Amniotic stem cell (primary cell): ENCODE measurements at regions not wholly inside any gene's neighbourhood (a gene's known extent, or its start where the extent isn't known, plus 50 kb on each side); places are given as distances from the start of the nearest gene placed in this dataset.
"Not testable (repeated sequence)": the region's sequence is repeated elsewhere in the genome, so short reads cannot be mapped to it uniquely, and the experiment has no call there.

ENCODE experiments used
- DNase-seq: peaks from one replicate; lab custom pipeline; 2025; lab: John Stamatoyannopoulos, UW

GRCh38 chr1:239931341-239931740 lies 160.3 kb upstream of the FMN2 start:
- no peak for DNase-seq

DNA sequence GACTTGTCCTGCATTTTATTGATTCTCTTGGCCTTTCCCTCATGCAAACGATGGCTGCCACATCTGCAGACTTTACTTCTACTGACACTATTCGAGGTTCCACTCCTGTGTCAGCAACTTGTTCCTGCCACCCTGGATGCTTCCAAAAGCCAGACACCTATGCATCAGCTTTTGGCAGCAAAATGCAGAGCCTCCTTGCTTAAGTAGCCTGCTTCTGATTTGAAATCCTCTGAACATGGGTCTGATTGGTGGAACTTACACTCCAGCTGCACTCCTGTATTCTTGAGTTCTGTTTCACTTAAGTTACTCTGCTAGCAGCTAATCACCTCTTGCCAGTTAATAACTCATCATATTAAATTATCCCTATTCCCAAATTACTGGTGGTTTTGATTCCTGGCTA lies 152.1 kb upstream of the FMN2 start:
- no peak for DNase-seq

- no peak for DNase-seq
These were observed 147.9 kb upstream of the FMN2 start for GRCh38 chr1:239943761-239944160.

DNA sequence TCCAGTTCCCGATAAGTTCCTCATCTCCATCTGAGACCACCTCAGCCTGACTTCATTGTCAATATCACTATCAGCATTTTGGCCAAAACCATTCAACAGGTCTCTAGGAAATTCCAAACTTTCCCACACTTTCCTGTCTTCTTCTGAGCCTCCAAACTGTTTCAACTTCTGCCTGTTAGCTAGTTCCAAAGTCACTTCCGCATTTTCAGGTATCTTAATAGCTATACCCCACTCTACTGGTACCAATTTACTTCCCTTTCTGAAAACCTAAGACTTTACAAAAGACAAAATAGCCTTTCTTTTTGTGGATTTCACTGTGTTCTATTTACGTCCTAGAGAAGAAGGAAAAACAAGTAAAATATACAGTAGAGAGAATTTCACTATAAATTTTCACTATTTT lies 147.0 kb upstream of the FMN2 start:
- no peak for DNase-seq

- peak; percentile 4 for DNase-seq
These were observed 143.9 kb upstream of the FMN2 start for GRCh38 chr1:239947801-239948200.

DNA sequence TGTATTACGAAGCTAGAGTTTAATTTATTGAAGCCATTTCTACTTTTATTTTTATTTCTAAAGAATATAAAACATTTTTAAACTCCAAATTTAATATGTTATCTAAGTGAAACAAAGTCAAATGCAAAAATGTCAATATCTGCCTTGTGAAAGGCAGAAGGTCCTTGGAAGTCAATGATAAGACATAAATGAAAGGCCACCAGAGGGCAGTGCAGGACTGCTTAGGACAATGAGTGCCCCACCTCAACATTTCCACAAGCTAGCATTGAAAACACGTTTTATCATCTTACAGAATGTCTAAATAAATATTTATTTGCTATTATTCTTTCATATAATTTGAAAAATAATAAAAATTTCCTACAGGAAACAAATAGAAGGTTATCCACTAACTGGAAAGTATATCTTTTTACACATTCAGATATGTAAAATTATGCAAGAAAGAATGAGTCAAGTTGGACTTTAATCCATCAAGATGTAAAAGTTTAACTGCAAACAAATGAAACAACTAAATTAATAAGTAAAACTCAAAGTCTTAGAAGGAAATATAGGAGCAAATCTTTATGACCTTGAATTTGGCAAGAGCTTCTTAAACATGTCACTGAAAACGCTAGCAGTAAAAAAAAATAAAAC lies 140.1 kb upstream of the FMN2 start:
- peak; percentile 53 for DNase-seq

DNA sequence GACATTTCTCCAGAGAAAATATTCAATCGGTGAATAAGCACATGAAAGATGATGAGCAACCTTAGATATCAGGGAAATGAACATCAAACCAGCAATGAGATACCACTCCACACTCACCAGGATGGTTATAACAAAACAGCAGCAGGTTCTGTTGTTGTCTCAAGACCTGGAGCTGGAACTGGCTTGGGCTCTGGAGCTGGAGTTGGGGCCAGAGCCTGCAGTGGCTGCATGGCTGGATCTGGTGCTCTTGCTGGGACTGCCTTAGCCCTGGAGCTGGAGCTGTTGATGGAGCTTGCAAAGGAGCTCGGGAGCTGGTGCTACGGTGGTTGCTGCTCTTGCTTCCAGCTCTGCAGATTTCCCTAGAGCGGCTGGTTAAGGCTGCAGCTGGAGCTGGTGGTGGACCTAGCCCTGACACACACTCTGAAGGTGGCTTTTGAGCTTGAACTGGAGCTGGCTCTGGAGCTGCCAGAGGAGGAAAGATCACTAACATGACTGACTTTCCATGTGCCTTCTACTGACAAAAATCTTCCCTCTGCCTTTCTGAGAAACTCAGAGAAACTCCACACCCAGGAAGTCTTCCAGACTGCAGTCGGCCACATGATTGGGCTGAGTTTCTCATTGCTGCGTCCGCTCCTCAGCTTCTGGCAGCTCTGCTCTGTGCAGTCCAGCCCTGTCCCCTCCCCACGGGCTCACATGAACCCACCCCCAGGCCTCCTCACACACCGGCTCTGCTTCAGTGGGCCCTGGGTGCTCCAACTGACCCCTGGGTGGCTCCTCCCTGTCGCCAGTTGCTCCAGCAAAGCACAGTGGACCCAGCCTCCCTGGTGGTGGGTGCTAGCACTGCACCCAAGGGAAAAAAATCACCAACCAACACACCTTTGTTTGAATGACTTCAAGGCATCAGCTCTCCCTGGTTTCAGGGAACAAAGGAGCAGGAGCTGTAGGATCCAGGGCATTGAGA lies 139.1 kb upstream of the FMN2 start:
- DNase-seq, result no peak

DNA sequence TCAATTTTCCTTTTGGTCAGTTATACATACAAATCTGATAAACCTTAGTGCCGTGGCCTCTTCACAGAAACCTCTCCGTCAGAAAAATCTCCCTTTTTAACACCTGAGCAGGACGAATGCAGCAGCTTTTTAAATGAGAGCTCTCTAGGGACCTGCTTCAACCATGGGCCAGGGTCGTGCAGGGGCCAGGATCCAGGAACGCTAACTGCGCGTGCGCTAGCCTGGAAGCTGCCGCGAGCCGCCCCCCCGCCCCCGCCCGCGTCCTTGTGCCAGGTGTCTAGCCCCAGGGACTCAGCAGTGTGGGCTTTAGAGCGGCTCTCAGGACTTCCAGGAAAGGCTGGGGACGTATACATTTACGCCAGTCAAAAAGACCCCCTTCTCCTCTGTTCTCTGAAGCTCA lies 136.8 kb upstream of the FMN2 start:
- no peak for DNase-seq

DNA sequence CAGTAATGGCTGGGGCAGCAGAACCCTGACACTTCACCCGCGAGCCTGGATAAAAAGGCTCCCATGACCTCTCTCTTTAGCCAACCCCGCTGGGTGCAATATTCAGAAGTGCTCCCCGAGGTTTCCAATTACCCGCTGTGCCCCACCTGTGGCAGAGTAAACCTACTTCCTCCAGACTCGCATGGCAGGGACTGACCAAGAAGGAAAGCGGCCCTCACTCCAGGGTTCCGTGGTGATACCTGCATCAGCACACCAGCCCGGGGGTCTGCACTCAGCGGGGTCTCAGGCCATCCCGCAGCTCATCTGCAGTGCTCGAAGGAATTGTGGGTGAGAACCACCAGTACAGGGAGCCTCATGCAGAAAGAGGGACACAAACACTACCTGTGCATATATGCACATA lies 136.3 kb upstream of the FMN2 start:
- no peak for DNase-seq

DNA sequence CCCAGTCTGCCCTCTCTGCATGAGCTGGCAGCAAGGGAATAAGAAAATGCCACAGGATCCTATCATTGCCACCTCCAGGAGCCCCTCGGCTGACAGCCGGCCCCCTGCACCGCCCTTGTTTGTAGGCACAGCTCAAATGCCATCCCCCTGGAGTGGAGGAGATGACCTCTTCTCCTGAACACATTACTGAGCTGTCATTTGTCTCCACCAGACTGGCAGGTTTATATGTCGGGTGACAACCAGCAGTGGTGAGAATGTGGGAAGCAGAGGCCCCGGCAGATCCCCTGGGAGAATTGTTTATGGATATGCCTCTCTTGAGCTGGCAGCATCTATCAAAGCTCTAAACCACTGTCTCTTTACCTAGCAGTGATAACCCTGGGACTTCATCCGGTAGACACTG lies 135.4 kb upstream of the FMN2 start:
- DNase-seq, result no peak

DNA sequence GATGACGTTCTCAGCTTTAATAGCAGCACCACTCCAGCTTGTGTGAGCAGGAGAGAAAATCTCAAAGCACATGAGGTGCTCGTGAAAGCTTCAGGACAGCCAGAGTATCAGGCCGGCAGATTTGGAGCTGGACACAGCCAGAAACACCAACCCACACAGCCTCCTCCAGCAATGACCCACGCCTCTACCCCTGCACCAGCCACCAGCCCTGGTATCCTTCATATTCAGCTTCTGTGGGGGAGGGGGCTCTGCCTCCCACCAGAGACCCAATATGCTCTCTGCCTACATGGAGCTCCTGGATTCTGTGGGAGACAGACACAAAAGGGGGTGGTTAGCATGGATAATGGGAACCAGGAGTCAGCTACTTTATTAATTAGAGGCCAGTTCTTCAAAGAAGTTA lies 133.6 kb upstream of the FMN2 start:
- DNase-seq, result no peak

GRCh38 chr1:239960366-239960765 lies 131.3 kb upstream of the FMN2 start:
- DNase-seq, result no peak

- DNase-seq, result no peak
These were observed 127.8 kb upstream of the FMN2 start for GRCh38 chr1:239963856-239964255.

GRCh38 chr1:239976130-239976968 lies 115.3 kb upstream of the FMN2 start:
- peak; percentile 9 for DNase-seq

DNA sequence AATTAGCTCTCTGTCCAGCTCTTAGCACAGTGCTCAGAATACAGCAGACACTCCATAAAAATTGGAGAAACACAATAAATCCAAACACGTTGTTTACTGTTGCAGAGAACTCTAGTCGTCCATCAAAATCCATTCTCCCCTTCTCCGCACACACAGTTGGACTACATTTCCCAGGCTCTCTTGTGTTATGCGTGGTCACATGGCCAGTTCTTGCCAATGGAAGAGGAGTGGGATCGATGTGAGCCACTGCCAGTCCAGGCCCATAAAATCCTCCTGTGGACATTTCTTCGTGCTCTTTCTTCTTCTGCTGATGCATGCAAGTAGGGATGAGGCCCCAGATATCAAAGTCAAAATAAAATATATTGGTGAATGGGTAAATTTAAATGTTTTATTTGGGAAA lies 114.3 kb upstream of the FMN2 start:
- DNase-seq, result no peak

DNA sequence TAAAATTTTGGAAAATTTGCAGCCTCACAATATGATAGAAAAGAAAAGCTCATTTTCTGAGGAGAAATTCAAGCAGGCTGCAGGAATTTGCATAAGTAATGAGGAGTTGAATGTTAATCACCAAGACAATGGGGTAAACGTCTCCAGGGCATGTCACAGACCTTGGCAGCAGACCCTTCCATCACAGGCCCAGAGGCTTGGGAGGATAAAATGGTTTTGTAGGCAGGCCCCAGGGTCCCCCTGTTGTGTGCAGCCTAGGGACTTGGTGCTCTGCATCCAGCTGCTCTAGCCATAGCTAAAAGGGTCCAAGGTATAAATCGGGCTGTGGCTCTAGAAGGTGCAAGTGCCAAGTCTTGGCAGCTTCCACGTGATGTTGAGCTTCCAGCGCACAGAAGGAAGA lies 112.2 kb upstream of the FMN2 start:
- no peak for DNase-seq

GRCh38 chr1:239982762-239983161 lies 108.9 kb upstream of the FMN2 start:
- DNase-seq, result no peak

- no peak for DNase-seq
These were observed 106.6 kb upstream of the FMN2 start for GRCh38 chr1:239985044-239985443.

GRCh38 chr1:239987103-239987745 lies 104.5 kb upstream of the FMN2 start:
- DNase-seq, result peak; percentile 51

DNA sequence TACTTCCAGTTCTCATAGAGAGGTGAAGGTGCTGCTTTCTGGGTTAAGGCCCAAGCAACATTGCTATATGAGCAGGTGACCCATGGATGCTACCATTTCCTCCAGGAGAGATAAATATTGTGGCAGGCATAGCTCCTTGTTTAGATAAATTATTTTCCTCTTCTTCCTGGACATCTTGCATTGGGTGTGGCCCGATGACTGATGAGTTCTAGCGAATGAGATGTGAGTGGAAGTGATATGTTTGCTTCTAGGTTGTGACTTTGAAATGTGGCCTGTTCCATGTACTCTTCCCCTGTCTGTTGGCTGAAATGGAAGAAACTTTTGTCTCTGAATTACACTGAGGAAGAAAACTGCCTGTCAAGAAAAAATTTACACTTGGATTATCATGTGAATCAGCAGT lies 101.7 kb upstream of the FMN2 start:
- no peak for DNase-seq

- DNase-seq, result not testable (repeated sequence)
These were observed 99.1 kb upstream of the FMN2 start for GRCh38 chr1:239992566-239992965.

- no peak for DNase-seq
These were observed 98.3 kb upstream of the FMN2 start for GRCh38 chr1:239993366-239993765.
